OCI-M2 (cell line): ENCODE measurements at regions not wholly inside any gene's neighbourhood (a gene's known extent, or its start where the extent isn't known, plus 50 kb on each side); places are given as distances from the start of the nearest gene placed in this dataset.

Experiments
- DNase-seq: peaks from one replicate; lab custom pipeline; 2025; ENCODE audit not compliant: unreplicated experiment; lab: John Stamatoyannopoulos, UW

GRCh38 chr6:14676977-14677781 lies 559.6 kb downstream of the CD83 start:
- no peak for DNase-seq

GRCh38 chr6:14681699-14682487 lies 564.0 kb upstream of the JARID2 start:
- DNase-seq, result no peak

- no peak for DNase-seq
These were observed 563.1 kb upstream of the JARID2 start for GRCh38 chr6:14682812-14683211.

GRCh38 chr6:14689639-14690038 lies 556.2 kb upstream of the JARID2 start:
- no peak for DNase-seq

GRCh38 chr6:14690120-14691056 lies 555.5 kb upstream of the JARID2 start:
- no peak for DNase-seq

GRCh38 chr6:14692208-14692607 lies 553.7 kb upstream of the JARID2 start:
- no peak for DNase-seq

- no peak for DNase-seq
These were observed 552.3 kb upstream of the JARID2 start for GRCh38 chr6:14693301-14694192.

- no peak for DNase-seq
These were observed 551.6 kb upstream of the JARID2 start for GRCh38 chr6:14694308-14694707.

GRCh38 chr6:14695579-14695978 lies 550.3 kb upstream of the JARID2 start:
- no peak for DNase-seq

GRCh38 chr6:14696367-14696766 lies 549.5 kb upstream of the JARID2 start:
- no peak for DNase-seq

- DNase-seq, result no peak
These were observed 548.4 kb upstream of the JARID2 start for GRCh38 chr6:14697427-14697826.

- no peak for DNase-seq
These were observed 545.9 kb upstream of the JARID2 start for GRCh38 chr6:14699803-14700601.

GRCh38 chr6:14701946-14702345 lies 543.9 kb upstream of the JARID2 start:
- no peak for DNase-seq

- DNase-seq, result no peak
These were observed 543.2 kb upstream of the JARID2 start for GRCh38 chr6:14702678-14703077.

- DNase-seq, result no peak
These were observed 542.3 kb upstream of the JARID2 start for GRCh38 chr6:14703586-14703985.

GRCh38 chr6:14704383-14705271 lies 541.2 kb upstream of the JARID2 start:
- DNase-seq, result no peak

GRCh38 chr6:14705841-14706377 lies 540.0 kb upstream of the JARID2 start:
- DNase-seq, result no peak

- DNase-seq, result no peak
These were observed 539.4 kb upstream of the JARID2 start for GRCh38 chr6:14706378-14706929.
